Esophagus mucosa (tissue), 1 donor: ENCODE measurements at regions not wholly inside any gene's neighbourhood (a gene's known extent, or its start where the extent isn't known, plus 50 kb on each side); places are given as distances from the start of the nearest gene placed in this dataset.
"Not testable (repeated sequence)": the region's sequence is repeated elsewhere in the genome, so short reads cannot be mapped to it uniquely, and the experiment has no call there.

Experiments
- ATAC-seq: fragments of 200-7000 bp; cut with Tn5 transposase; one replicate; pipeline ENCODE4 v1.9.1; 2020
- donor health status: DM: yes; HTN: yes; CAD: no.

GRCh38 chr9:33695856-33696255 is 99.5 kb upstream of the PRSS3 start:
- ATAC-seq, result no peak

GRCh38 chr9:33697171-33697570 is 98.2 kb upstream of the PRSS3 start:
- peak; percentile 89 for ATAC-seq

GRCh38 chr9:33698267-33698666 is 97.1 kb upstream of the PRSS3 start:
- no peak for ATAC-seq

- ATAC-seq, result not testable (repeated sequence)
These were observed 94.4 kb upstream of the PRSS3 start for GRCh38 chr9:33700940-33701339.

GRCh38 chr9:33703430-33704102 is 91.8 kb upstream of the PRSS3 start:
- ATAC-seq, result no peak

GRCh38 chr9:33705440-33705839 is 89.9 kb upstream of the PRSS3 start:
- ATAC-seq, result not testable (repeated sequence)

- ATAC-seq, result no peak
These were observed 86.9 kb upstream of the PRSS3 start for GRCh38 chr9:33708441-33708840.

- ATAC-seq, result no peak
These were observed 86.1 kb upstream of the PRSS3 start for GRCh38 chr9:33709269-33709668.

- not testable (repeated sequence) for ATAC-seq
These were observed 83.9 kb upstream of the PRSS3 start for GRCh38 chr9:33711418-33711817.

GRCh38 chr9:33714989-33715388 is 80.4 kb upstream of the PRSS3 start:
- ATAC-seq, result no peak

- ATAC-seq, result peak; percentile 21
These were observed 76.4 kb upstream of the PRSS3 start for GRCh38 chr9:33718987-33719386.

GRCh38 chr9:33719581-33720374 is 75.6 kb upstream of the PRSS3 start:
- ATAC-seq, result peak; percentile 73

- peak; percentile 93 for ATAC-seq
These were observed 73.5 kb upstream of the PRSS3 start for GRCh38 chr9:33721674-33722358.

- ATAC-seq, result no peak
These were observed 73.0 kb upstream of the PRSS3 start for GRCh38 chr9:33722359-33722675.

- no peak for ATAC-seq
These were observed 66.7 kb upstream of the PRSS3 start for GRCh38 chr9:33728613-33729012.

GRCh38 chr9:33731142-33731541 is 64.2 kb upstream of the PRSS3 start:
- no peak for ATAC-seq

GRCh38 chr9:33731625-33732024 is 63.7 kb upstream of the PRSS3 start:
- ATAC-seq, result no peak

- peak; percentile 9 for ATAC-seq
These were observed 61.0 kb upstream of the PRSS3 start for GRCh38 chr9:33734247-33734940.

- ATAC-seq, result peak; percentile 82
These were observed 60.2 kb upstream of the PRSS3 start for GRCh38 chr9:33734941-33735835.

GRCh38 chr9:33737811-33738606 is 57.4 kb upstream of the PRSS3 start:
- ATAC-seq, result peak; percentile 67

- ATAC-seq, result no peak
These were observed 56.0 kb upstream of the PRSS3 start for GRCh38 chr9:33739398-33739797.
